ENCODE measurements at regions not wholly inside any gene's neighbourhood (a gene's known extent, or its start where the extent isn't known, plus 50 kb on each side); places are given as distances from the start of the nearest gene placed in this dataset.

DNA sequence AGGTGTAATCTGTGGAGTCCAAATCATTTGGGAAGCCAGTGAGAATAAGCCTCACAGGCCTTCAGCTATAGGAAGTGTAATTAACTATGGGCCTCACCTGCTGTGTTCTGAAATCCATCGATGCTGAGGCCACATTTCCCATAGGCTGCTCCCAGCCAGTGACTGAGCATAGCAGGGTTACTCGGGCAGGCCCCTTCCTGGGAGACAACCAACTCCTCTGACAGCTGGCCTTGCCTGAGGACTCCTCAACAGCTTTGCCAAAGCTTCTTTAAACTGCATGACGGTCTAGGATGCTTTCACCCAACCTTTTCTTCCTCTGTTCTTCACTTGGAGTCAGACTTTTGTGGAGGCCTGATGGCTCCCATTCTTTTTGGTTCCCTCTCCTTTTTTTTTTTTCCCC lies 63.8 kb upstream of the SMNDC1 start:
- no peak for TF ChIP-seq EZH2 (IDR thresholded peaks at IDR 0.05; ENCODE audit: low read length)
- TF ChIP-seq, protein P1, sequence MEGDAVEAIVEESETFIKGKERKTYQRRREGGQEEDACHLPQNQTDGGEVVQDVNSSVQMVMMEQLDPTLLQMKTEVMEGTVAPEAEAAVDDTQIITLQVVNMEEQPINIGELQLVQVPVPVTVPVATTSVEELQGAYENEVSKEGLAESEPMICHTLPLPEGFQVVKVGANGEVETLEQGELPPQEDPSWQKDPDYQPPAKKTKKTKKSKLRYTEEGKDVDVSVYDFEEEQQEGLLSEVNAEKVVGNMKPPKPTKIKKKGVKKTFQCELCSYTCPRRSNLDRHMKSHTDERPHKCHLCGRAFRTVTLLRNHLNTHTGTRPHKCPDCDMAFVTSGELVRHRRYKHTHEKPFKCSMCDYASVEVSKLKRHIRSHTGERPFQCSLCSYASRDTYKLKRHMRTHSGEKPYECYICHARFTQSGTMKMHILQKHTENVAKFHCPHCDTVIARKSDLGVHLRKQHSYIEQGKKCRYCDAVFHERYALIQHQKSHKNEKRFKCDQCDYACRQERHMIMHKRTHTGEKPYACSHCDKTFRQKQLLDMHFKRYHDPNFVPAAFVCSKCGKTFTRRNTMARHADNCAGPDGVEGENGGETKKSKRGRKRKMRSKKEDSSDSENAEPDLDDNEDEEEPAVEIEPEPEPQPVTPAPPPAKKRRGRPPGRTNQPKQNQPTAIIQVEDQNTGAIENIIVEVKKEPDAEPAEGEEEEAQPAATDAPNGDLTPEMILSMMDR (optimal IDR thresholded peaks at IDR 0.05 in 1 of 3, IDR thresholded peaks at IDR 0.05 in 1 of 3, conservative IDR thresholded peaks at IDR 0.05 in 1 of 3; ENCODE audit: extremely low read depth in 1 of 3, insufficient read depth in 2 of 3, low read length in 3 of 3), result no peak
- Histone ChIP-seq H4K20me1 (ENCODE audit: control insufficient read depth, extremely low read depth, insufficient read depth, low read length) (no peaks in the 10 kb centered on the region), H3K9me1 (ENCODE audit: control insufficient read depth, extremely low read depth, insufficient read depth, low read length) (no peaks in the 10 kb centered on the region), H3K4me3 (ENCODE audit: control insufficient read depth in 2 of 3, extremely low read depth in 1 of 3, insufficient read depth in 2 of 3, low read depth in 1 of 3, low read length in 3 of 3) (no peak overlapping the region), H3K79me2 (ENCODE audit: control insufficient read depth, insufficient read depth, low read length) (no peaks in the 10 kb centered on the region), H3K9me3 (ENCODE audit: control insufficient read depth, low read depth, low read length) (no peaks in the 10 kb centered on the region), H3K36me3 (ENCODE audit: control insufficient read depth in 2 of 2, extremely low read depth in 1 of 2, insufficient read depth in 2 of 2, low read length in 2 of 2) (no peaks in the 10 kb centered on the region), H3K4me2 (ENCODE audit: control insufficient read depth, extremely low read depth, insufficient read depth, low read depth, low read length) (peak overlapping the region; percentile 38), H3K4me1 (ENCODE audit: control insufficient read depth, extremely low read depth, insufficient read depth, low read length) (peaks cover 56% of the 10 kb centered on the region), H3K9ac (ENCODE audit: control insufficient read depth, extremely low read depth, insufficient read depth, low read length) (no peak overlapping the region), H3K27me3 (ENCODE audit: control insufficient read depth, extremely low read depth, insufficient read depth, low read length) (no peaks in the 10 kb centered on the region), H3K27ac (ENCODE audit: control insufficient read depth, insufficient read depth, low read length) (peak overlapping the region; percentile 10), H2AFZ (ENCODE audit: control insufficient read depth, low read length) (no peak overlapping the region)
- dilution Hi-C loops (cut with MboI; ENCODE audit: extremely low pct_ligation_motif_present, low sequenced_read_pairs), result no loop called here
- no peak for DNase-seq (ENCODE audit: low read depth, low spot score)
- FAIRE-seq, result no peak

DNA sequence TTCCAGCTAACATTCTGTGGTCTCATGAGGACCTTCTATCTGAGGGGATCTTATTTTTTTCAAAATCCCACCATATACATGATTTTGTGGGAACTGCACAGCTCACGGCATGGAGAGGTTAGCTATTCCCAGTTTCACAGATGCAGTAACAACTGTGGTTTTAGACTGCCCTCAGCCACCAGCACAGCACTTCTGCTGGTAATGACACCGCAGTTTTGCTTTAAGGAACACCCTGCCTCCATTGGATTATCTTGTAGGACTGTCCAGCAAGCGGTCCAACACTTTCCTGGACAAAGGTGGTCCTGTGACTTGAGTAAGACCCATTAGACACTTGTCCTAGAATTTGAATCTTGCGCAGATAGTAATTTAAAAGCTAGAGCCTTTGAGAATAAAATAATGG lies 65.3 kb upstream of the SMNDC1 start:
- FAIRE-seq (no peak), DNase-seq (ENCODE audit: low read depth, low spot score) (no peak)
- Histone ChIP-seq H2AFZ (ENCODE audit: control insufficient read depth, low read length) (no peak overlapping the region), H3K4me1 (ENCODE audit: control insufficient read depth, extremely low read depth, insufficient read depth, low read length) (peaks cover 46% of the 10 kb centered on the region), H3K79me2 (ENCODE audit: control insufficient read depth, insufficient read depth, low read length) (no peaks in the 10 kb centered on the region), H3K4me2 (ENCODE audit: control insufficient read depth, extremely low read depth, insufficient read depth, low read depth, low read length) (no peak overlapping the region), H3K9ac (ENCODE audit: control insufficient read depth, extremely low read depth, insufficient read depth, low read length) (no peak overlapping the region), H3K36me3 (ENCODE audit: control insufficient read depth in 2 of 2, extremely low read depth in 1 of 2, insufficient read depth in 2 of 2, low read length in 2 of 2) (no peaks in the 10 kb centered on the region), H3K9me3 (ENCODE audit: control insufficient read depth, low read depth, low read length) (no peaks in the 10 kb centered on the region), H3K4me3 (ENCODE audit: control insufficient read depth in 2 of 3, extremely low read depth in 1 of 3, insufficient read depth in 2 of 3, low read depth in 1 of 3, low read length in 3 of 3) (no peak overlapping the region), H3K27ac (ENCODE audit: control insufficient read depth, insufficient read depth, low read length) (no peak overlapping the region), H3K9me1 (ENCODE audit: control insufficient read depth, extremely low read depth, insufficient read depth, low read length) (no peaks in the 10 kb centered on the region), H4K20me1 (ENCODE audit: control insufficient read depth, extremely low read depth, insufficient read depth, low read length) (no peaks in the 10 kb centered on the region), H3K27me3 (ENCODE audit: control insufficient read depth, extremely low read depth, insufficient read depth, low read length) (no peaks in the 10 kb centered on the region)
- dilution Hi-C loops (cut with MboI; ENCODE audit: extremely low pct_ligation_motif_present, low sequenced_read_pairs), result no loop called here
- TF ChIP-seq EZH2 (IDR thresholded peaks at IDR 0.05; ENCODE audit: low read length), result no peak

DNA sequence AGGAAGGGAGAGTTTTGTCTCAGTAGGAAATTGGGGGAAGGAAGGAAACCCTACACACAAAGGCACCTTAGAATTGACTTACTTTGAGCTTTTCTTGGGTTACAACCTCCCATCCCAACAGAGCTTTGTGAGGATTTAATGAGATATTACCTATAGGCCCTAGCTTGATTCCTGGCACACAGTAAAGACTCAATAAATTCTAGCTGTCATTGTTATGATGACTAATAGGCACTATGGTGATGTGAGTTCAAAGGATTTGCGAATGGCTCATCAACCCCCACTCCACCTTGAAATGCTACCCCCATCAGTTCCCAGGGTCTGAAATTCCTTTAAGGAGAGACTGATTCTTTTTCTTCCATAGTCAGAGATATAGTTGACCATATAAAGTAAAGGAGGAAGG lies 67.9 kb upstream of the SMNDC1 start:
- H2AFZ ChIP-seq (ENCODE audit: control insufficient read depth, low read length), result no peak overlapping the region
- peak overlapping the region; percentile 92 for H3K27ac ChIP-seq (ENCODE audit: control insufficient read depth, insufficient read depth, low read length)
- H4K20me1 ChIP-seq (ENCODE audit: control insufficient read depth, extremely low read depth, insufficient read depth, low read length), result no peaks in the 10 kb centered on the region
- dilution Hi-C loops (cut with MboI; ENCODE audit: extremely low pct_ligation_motif_present, low sequenced_read_pairs), result no loop called here
- no peaks in the 10 kb centered on the region for H3K9me1 ChIP-seq (ENCODE audit: control insufficient read depth, extremely low read depth, insufficient read depth, low read length)
- H3K4me2 ChIP-seq (ENCODE audit: control insufficient read depth, extremely low read depth, insufficient read depth, low read depth, low read length), result peak overlapping the region; percentile 50
- peak overlapping the region; percentile 63 for H3K9ac ChIP-seq (ENCODE audit: control insufficient read depth, extremely low read depth, insufficient read depth, low read length)
- TF ChIP-seq, protein P1 (optimal IDR thresholded peaks at IDR 0.05 in 1 of 3, IDR thresholded peaks at IDR 0.05 in 1 of 3, conservative IDR thresholded peaks at IDR 0.05 in 1 of 3; ENCODE audit: extremely low read depth in 1 of 3, insufficient read depth in 2 of 3, low read length in 3 of 3), result no peak
- no peak for TF ChIP-seq EZH2 (IDR thresholded peaks at IDR 0.05; ENCODE audit: low read length)
- no peaks in the 10 kb centered on the region for H3K79me2 ChIP-seq (ENCODE audit: control insufficient read depth, insufficient read depth, low read length)
- no peaks in the 10 kb centered on the region for H3K36me3 ChIP-seq (ENCODE audit: control insufficient read depth in 2 of 2, extremely low read depth in 1 of 2, insufficient read depth in 2 of 2, low read length in 2 of 2)
- peaks cover 37% of the 10 kb centered on the region for H3K4me1 ChIP-seq (ENCODE audit: control insufficient read depth, extremely low read depth, insufficient read depth, low read length)
- DNase-seq (ENCODE audit: low read depth, low spot score) (no peak), FAIRE-seq (peak; percentile 72)
- H3K9me3 ChIP-seq (ENCODE audit: control insufficient read depth, low read depth, low read length), result no peaks in the 10 kb centered on the region
- no peak overlapping the region for H3K4me3 ChIP-seq (ENCODE audit: control insufficient read depth in 2 of 3, extremely low read depth in 1 of 3, insufficient read depth in 2 of 3, low read depth in 1 of 3, low read length in 3 of 3)
- H3K27me3 ChIP-seq (ENCODE audit: control insufficient read depth, extremely low read depth, insufficient read depth, low read length), result no peaks in the 10 kb centered on the region

Measured in keratinocyte (primary cell).